H9 (cell line): ENCODE measurements at regions not wholly inside any gene's neighbourhood (a gene's known extent, or its start where the extent isn't known, plus 50 kb on each side); places are given as distances from the start of the nearest gene placed in this dataset.

Experiments
- DNase-seq: peaks from one replicate; pipeline ENCODE4 v3.0.0-alpha.2; 2017
- H2AFZ ChIP-seq: one replicate; pipeline ENCODE4 v1.6.1; 2013; ENCODE audit warnings: mild to moderate bottlenecking, low read length, control low read depth, moderate library complexity
- H2AK5ac ChIP-seq: 2 replicates; pipeline ENCODE4 v1.6.1; 2013; ENCODE audit warnings: low read length, control low read depth, mixed read lengths; ENCODE audit not compliant: insufficient read length
- H2BK120ac ChIP-seq: one replicate; pipeline ENCODE4 v1.6.1; 2013; ENCODE audit warnings: low read depth, mild to moderate bottlenecking, low read length, control low read depth, inconsistent platforms; ENCODE audit not compliant: poor library complexity, severe bottlenecking
- H2BK12ac ChIP-seq: 2 replicates; pipeline ENCODE4 v1.6.1; 2013; ENCODE audit warnings: low read length, control low read depth, mixed read lengths, low read depth; ENCODE audit not compliant: insufficient read length
- H2BK15ac ChIP-seq: 2 replicates; pipeline ENCODE4 v1.6.1; 2013; ENCODE audit warnings: low read depth, low read length, control low read depth
- H2BK20ac ChIP-seq: one replicate; pipeline ENCODE4 v1.6.1; 2013; ENCODE audit warnings: low read depth, mild to moderate bottlenecking, low read length, control low read depth, inconsistent platforms; ENCODE audit not compliant: poor library complexity, severe bottlenecking
- H2BK5ac ChIP-seq: 2 replicates; pipeline ENCODE4 v1.6.1; 2013; ENCODE audit warnings: low read length, control low read depth, mixed read lengths; ENCODE audit not compliant: insufficient read length
- H3K14ac ChIP-seq: 2 replicates; pipeline ENCODE4 v1.6.1; 2013; ENCODE audit warnings: low read length, control low read depth; ENCODE audit not compliant: insufficient read depth
- H3K18ac ChIP-seq: 2 replicates; pipeline ENCODE4 v1.6.1; 2013; ENCODE audit warnings: low read depth, mild to moderate bottlenecking, mixed read lengths, low read length, control low read depth; ENCODE audit not compliant: insufficient read length
- H3K23ac ChIP-seq: 2 replicates; pipeline ENCODE4 v1.6.1; 2013; ENCODE audit warnings: low read length, control low read depth, mixed read lengths, low read depth; ENCODE audit not compliant: insufficient read length
- H3K23me2 ChIP-seq: 2 replicates; pipeline ENCODE4 v1.6.1; 2013; ENCODE audit warnings: low read depth, mild to moderate bottlenecking, mixed read lengths, low read length, control low read depth; ENCODE audit not compliant: insufficient read length, poor library complexity, severe bottlenecking
- H3K27ac ChIP-seq: 2 replicates; pipeline ENCODE4 v1.5.1; 2013; ENCODE audit warnings: low read length, control low read depth, mixed read lengths, low read depth; ENCODE audit not compliant: insufficient read length
- H3K27me3 ChIP-seq: 2 replicates; pipeline ENCODE4 v1.6.1; 2013; ENCODE audit warnings: low read length, control low read depth, inconsistent platforms; ENCODE audit not compliant: insufficient read depth
- H3K4ac ChIP-seq: 2 replicates; pipeline ENCODE4 v1.6.1; 2013; ENCODE audit warnings: low read depth, mild to moderate bottlenecking, control low read depth, inconsistent platforms, low read length, moderate library complexity
- H3K4me1 ChIP-seq: 2 replicates; pipeline ENCODE4 v1.6.1; 2013; ENCODE audit warnings: low read length, control low read depth, inconsistent platforms; ENCODE audit not compliant: insufficient read depth
- H3K4me2 ChIP-seq: 2 replicates; pipeline ENCODE4 v1.6.1; 2013; ENCODE audit warnings: low read length, control low read depth, mixed read lengths; ENCODE audit not compliant: insufficient read length, insufficient read depth
- H3K56ac ChIP-seq: 2 replicates; pipeline ENCODE4 v1.6.1; 2013; ENCODE audit warnings: low read depth, mild to moderate bottlenecking, mixed read lengths, low read length, control low read depth; ENCODE audit not compliant: insufficient read length
- H3K79me1 ChIP-seq: 2 replicates; pipeline ENCODE4 v1.6.1; 2013; ENCODE audit warnings: low read depth, mild to moderate bottlenecking, moderate library complexity, low read length, control low read depth, inconsistent platforms; ENCODE audit not compliant: insufficient read depth, poor library complexity, severe bottlenecking
- H3K79me2 ChIP-seq: 2 replicates; pipeline ENCODE4 v1.6.1; 2013; ENCODE audit warnings: low read length, control low read depth, inconsistent platforms; ENCODE audit not compliant: insufficient read depth
- H3K9ac ChIP-seq: 2 replicates; pipeline ENCODE4 v1.6.1; 2013; ENCODE audit warnings: low read length, control low read depth, mixed read lengths; ENCODE audit not compliant: insufficient read length; ENCODE audit errors: extremely low read depth
- H3K9me3 ChIP-seq: one replicate; pipeline ENCODE4 v1.6.1; 2013; ENCODE audit warnings: low read depth, low read length, inconsistent platforms; ENCODE audit not compliant: control insufficient read depth
- H3T11ph ChIP-seq: one replicate; pipeline ENCODE4 v1.6.1; 2013; ENCODE audit warnings: mild to moderate bottlenecking, low read length, control low read depth, inconsistent platforms
- H4K20me1 ChIP-seq: one replicate; pipeline ENCODE4 v1.6.1; 2013; ENCODE audit not compliant: control insufficient read depth, insufficient read length, insufficient read depth
- H4K5ac ChIP-seq: 2 replicates; pipeline ENCODE4 v1.6.1; 2013; ENCODE audit warnings: low read depth, mild to moderate bottlenecking, mixed read lengths, low read length, control low read depth; ENCODE audit not compliant: insufficient read length
- H4K8ac ChIP-seq: replicated peaks from 2 replicates; pipeline ENCODE4 v1.6.1; 2013; ENCODE audit warnings: low read length, control low read depth, mixed read lengths, low read depth; ENCODE audit not compliant: insufficient read length
- H4K91ac ChIP-seq: 2 replicates; pipeline ENCODE4 v1.6.1; 2013; ENCODE audit warnings: low read depth, mild to moderate bottlenecking, moderate library complexity, mixed read lengths, low read length, control low read depth; ENCODE audit not compliant: insufficient read length
- H3K27ac Mint-ChIP-seq, 3 experiments: 2 replicates in 2 of 3; 3 replicates in 1 of 3; pipeline ENCODE4 v1.8.0; 2020 to 2021; ENCODE audit warnings: mixed read lengths in 3 of 3, mild to moderate bottlenecking in 1 of 3, moderate library complexity in 1 of 3
- H3K27me3 Mint-ChIP-seq: 2 replicates; pipeline ENCODE4 v1.8.0; 2021; ENCODE audit warnings: low read depth, mild to moderate bottlenecking, moderate library complexity, mixed read lengths
- H3K36me3 Mint-ChIP-seq, 3 experiments: 2 replicates in 2 of 3; 3 replicates in 1 of 3; pipeline ENCODE4 v1.8.0; 2020 to 2021; ENCODE audit warnings: low read depth in 3 of 3, mixed read lengths in 3 of 3; ENCODE audit not compliant: insufficient read depth in 1 of 3
- H3K4me1 Mint-ChIP-seq, 2 experiments: 2 replicates each; pipeline ENCODE4 v1.8.0; 2020; ENCODE audit warnings: mixed read lengths in 2 of 2
- H3K4me3 Mint-ChIP-seq, 2 experiments: 2 replicates in 1 of 2; 3 replicates in 1 of 2; pipeline ENCODE4 v1.8.0; 2020 to 2021; ENCODE audit warnings: mild to moderate bottlenecking in 2 of 2, mixed read lengths in 2 of 2, moderate library complexity in 1 of 2
- H3K9me3 Mint-ChIP-seq, 2 experiments: 2 replicates in 1 of 2; 3 replicates in 1 of 2; pipeline ENCODE4 v1.8.0; 2020; ENCODE audit warnings: mild to moderate bottlenecking in 2 of 2, mixed read lengths in 2 of 2, moderate library complexity in 1 of 2
- CTCF ChIP-seq: fragments of 200-600 bp; sonication (generic); conservative IDR thresholded peaks from 3 replicates; pipeline ENCODE4 v1.8.0; 2021; ENCODE audit warnings: antibody characterized with exemption, mild to moderate bottlenecking
- WGBS: extraction: QIAGEN DNeasy Blood & Tissue Kit; methylation state at CpG from one replicate; pipeline ENCODE4 v1.1.7; 2013; ENCODE audit warnings: missing lambda C conversion rate, low lambda C conversion rate, mixed read lengths; ENCODE audit not compliant: insufficient read length; ENCODE audit errors: extremely low coverage; 5-methylcytosine and 5-hydroxymethylcytosine counted together

GRCh38 chr18:47750889-47751423 is 179.5 kb downstream of the SMAD2 start:
- Histone ChIP-seq H3K14ac (no peak overlapping the region), H3K27me3 (peaks cover 3% of the 10 kb centered on the region; the same call in 1 of the 2 replicates), H3K4me1 (no peaks in the 10 kb centered on the region), H4K20me1 (no peaks in the 10 kb centered on the region), H4K5ac (no peak overlapping the region), H3K18ac (no peak overlapping the region), H3K4ac (no peak overlapping the region), H2BK15ac (no peak overlapping the region), H2BK12ac (no peak overlapping the region), H3K9ac (no peak overlapping the region), H3T11ph (no peak overlapping the region), H3K23me2 (no peaks in the 10 kb centered on the region), H2BK120ac (no peak overlapping the region), H2AK5ac (no peak overlapping the region), H4K91ac (no peak overlapping the region), H3K23ac (no peak overlapping the region), H3K79me2 (no peaks in the 10 kb centered on the region), H3K56ac (no peak overlapping the region), H3K27ac (no peak overlapping the region), H2BK20ac (no peak overlapping the region), H2AFZ (no peak overlapping the region), H3K79me1 (no peaks in the 10 kb centered on the region), H2BK5ac (no peak overlapping the region), H3K9me3 (no peaks in the 10 kb centered on the region), H4K8ac (no peak overlapping the region), H3K4me2 (no peak overlapping the region)
- no peak for TF ChIP-seq CTCF
- WGBS = no CpG with 5 or more reads among the region's 8 CpGs
- Mint-ChIP-seq H3K27me3 (peaks cover 39% of the 10 kb centered on the region), H3K27ac (no peak overlapping the region), H3K4me3 (no peak overlapping the region), H3K36me3 (no peaks in the 10 kb centered on the region), H3K9me3 (no peaks in the 10 kb centered on the region), H3K4me1 (peaks cover 4 to 13% of the 10 kb centered on the region in 2 experiments; a peak in 3 of 4 replicates)
- DNase-seq = no peak
